Vagina (tissue), 2 donors: ENCODE measurements at regions not wholly inside any gene's neighbourhood (a gene's known extent, or its start where the extent isn't known, plus 50 kb on each side); places are given as distances from the start of the nearest gene placed in this dataset.

Experiments
- POLR2A ChIP-seq, 2 donors: fragments of 450-650 bp; IDR thresholded peaks; one replicate each; pipeline ENCODE4 v1.6.1; 2017; ENCODE audit warnings: antibody characterized with exemption in 2 of 2, mild to moderate bottlenecking in 2 of 2, moderate library complexity in 2 of 2
- TF ChIP-seq, protein P1 (sequence below), 3 experiments: fragments of 450-650 bp in 2 of 3; fragments of 200-600 bp in 1 of 3; sonication (generic) in 1 of 3; IDR thresholded peaks; one replicate each; pipeline ENCODE4 v1.5.1; 2017 to 2019; ENCODE audit warnings: antibody characterized with exemption in 3 of 3, mild to moderate bottlenecking in 2 of 3, moderate library complexity in 2 of 3

DNA sequence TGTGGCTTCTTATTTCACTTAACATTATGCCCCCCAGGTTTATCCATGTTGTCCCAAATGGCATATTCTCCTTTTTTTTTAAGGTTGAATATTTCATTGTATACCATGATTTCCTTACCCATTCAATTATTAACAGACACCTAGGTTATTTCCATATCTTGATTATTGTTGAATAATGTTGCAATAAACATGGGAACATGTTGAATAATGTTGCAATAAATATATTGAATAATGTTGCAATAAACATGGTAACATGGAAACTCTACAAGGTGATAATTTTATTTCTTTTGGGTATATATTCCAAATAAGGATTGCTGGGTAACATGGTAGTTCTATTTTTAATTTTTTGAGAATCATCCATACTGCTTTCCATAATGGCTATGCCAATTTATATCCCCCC lies 648.1 kb downstream of the MMUT start:
- TF ChIP-seq, protein P1, sequence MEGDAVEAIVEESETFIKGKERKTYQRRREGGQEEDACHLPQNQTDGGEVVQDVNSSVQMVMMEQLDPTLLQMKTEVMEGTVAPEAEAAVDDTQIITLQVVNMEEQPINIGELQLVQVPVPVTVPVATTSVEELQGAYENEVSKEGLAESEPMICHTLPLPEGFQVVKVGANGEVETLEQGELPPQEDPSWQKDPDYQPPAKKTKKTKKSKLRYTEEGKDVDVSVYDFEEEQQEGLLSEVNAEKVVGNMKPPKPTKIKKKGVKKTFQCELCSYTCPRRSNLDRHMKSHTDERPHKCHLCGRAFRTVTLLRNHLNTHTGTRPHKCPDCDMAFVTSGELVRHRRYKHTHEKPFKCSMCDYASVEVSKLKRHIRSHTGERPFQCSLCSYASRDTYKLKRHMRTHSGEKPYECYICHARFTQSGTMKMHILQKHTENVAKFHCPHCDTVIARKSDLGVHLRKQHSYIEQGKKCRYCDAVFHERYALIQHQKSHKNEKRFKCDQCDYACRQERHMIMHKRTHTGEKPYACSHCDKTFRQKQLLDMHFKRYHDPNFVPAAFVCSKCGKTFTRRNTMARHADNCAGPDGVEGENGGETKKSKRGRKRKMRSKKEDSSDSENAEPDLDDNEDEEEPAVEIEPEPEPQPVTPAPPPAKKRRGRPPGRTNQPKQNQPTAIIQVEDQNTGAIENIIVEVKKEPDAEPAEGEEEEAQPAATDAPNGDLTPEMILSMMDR (IDR thresholded peaks at IDR 0.05): no peak
- no peak for TF ChIP-seq POLR2A (IDR thresholded peaks at IDR 0.05)
